HG02852 (cell line): ENCODE measurements at regions not wholly inside any gene's neighbourhood (a gene's known extent, or its start where the extent isn't known, plus 50 kb on each side); places are given as distances from the start of the nearest gene placed in this dataset.
"Not testable (repeated sequence)": the region's sequence is repeated elsewhere in the genome, so short reads cannot be mapped to it uniquely, and the experiment has no call there.

Experiments
- ATAC-seq: cut with Tn5 transposase; IDR thresholded peaks from one replicate; pipeline ENCODE4 v1.9.1; 2021; ENCODE audit warnings: mild to moderate bottlenecking, moderate library complexity; ENCODE audit not compliant: unreplicated experiment

DNA sequence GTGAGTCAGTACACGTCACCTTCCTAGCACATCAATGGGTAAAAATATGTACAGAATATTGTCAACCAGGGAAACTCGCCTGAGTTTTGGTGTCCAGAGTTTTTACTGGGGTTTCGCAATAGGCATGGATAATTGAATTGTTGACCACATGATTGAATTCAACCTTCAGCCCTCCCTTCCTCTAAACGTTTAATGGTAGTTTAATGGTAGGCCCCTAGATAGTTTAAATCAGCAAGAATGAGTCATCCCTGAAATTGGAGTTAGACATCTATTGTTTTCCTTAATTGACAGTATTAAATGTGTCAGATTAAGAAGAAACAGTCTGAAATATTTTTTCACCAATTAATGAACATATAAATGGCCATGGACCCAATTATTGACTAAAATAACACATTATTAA is 57.8 kb upstream of the CACNA2D1 start:
- ATAC-seq = no peak

DNA sequence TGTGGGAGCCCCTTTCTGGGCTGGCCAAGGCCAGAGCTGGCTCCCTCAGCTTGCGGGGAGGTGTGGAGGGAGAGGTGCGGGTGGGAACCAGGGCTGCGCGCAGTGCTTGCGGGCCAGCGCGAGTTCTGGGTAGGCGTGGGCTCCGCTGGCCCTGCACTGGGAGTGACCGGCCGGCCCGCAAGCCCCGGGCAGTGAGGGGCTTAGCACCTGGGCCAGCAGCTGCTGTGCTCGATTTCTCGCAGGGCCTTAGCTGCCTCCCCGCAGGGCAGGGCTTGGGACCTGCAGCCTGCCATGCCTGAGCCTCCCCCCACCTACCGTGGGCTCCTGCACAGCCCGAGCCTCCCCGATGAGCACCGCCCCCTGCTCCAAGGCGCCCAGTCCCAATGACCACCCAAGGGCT is 56.0 kb upstream of the CACNA2D1 start:
- ATAC-seq = not testable (repeated sequence)

DNA sequence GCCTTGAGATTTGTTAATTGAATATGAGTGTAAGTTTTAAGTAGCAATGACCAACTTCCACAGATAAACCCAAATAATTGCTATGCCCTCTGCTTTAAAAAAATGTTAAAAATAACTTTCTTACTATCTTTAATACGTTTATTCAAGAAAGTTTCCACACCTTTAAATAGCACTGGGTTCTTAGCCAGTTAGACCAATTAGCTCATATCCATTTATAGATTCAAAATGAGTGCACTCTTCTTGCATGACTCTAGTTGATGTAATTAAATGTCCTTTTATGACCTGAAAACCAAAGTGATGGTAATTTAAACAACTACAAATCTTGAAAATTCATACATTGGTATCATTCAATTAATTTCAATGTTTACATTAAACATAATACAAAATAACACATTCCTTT is 50.8 kb upstream of the CACNA2D1 start:
- ATAC-seq = no peak
